Left ventricle myocardium inferior (tissue), 1 donor: ENCODE measurements at regions not wholly inside any gene's neighbourhood (a gene's known extent, or its start where the extent isn't known, plus 50 kb on each side); places are given as distances from the start of the nearest gene placed in this dataset.

Source experiments
- DNase-seq: peaks from one replicate; pipeline ENCODE4 v3.0.0-alpha.2; 2020
- H3K27ac ChIP-seq: fragments of 200-600 bp; replicated peaks from 2 replicates; pipeline ENCODE4 v1.8.0; 2021
- H3K27me3 ChIP-seq: fragments of 200-600 bp; 2 replicates; pipeline ENCODE4 v1.8.0; 2021; ENCODE audit warnings: low read depth
- H3K36me3 ChIP-seq: fragments of 200-600 bp; 2 replicates; pipeline ENCODE4 v1.8.0; 2021
- H3K4me1 ChIP-seq: fragments of 200-600 bp; 2 replicates; pipeline ENCODE4 v1.8.0; 2021
- H3K4me3 ChIP-seq: fragments of 200-600 bp; 2 replicates; pipeline ENCODE4 v1.8.0; 2021; ENCODE audit warnings: mild to moderate bottlenecking, moderate library complexity
- H3K9me3 ChIP-seq: fragments of 200-600 bp; replicated peaks from 2 replicates; pipeline ENCODE4 v1.8.0; 2021
- intact Hi-C: fragments of 100-400 bp; cut with micrococcal nuclease; formaldehyde crosslinking; loops from one replicate; pipeline ENCODE4 v1.11.0; 2022
- TF ChIP-seq, protein P1 (sequence below): fragments of 200-600 bp; IDR thresholded peaks from 2 replicates; pipeline ENCODE4 v1.8.0; 2021; ENCODE audit warnings: antibody characterized with exemption, mild to moderate bottlenecking, borderline replicate concordance
- donor health status: DM: no; HTN: yes; CAD: no; lungs with severe emphysema.

DNA sequence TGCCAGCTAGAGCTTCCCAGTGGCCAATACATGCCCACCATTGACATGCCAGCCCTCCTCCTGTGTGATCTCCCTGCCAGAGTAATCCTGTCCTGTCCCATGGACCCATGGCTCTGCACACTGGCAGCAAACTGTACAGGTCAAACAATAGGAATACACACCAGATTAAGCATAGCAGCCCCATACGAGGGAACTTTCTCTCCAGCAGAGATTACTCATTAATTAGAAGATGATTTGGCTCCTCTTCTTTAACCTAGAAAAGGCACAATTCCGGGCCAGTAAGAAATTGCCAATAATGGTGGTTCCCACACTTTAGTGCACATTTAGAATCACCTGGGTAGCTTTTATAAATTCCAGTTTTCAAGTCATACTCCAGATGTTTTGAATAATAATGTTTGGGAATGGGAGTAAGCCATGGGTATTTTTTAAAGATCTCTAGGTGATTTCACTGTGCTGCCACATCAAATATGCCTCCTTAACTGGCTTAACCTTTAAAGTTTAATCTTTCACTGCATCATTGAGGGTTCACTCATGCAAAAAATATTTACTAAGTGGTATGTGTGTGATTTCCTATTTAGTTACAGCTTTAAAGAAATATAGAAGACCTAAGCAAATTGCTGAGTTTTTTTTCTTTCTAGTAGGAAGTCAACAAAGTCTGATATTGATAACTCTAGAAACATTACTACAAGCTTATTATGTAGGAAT, 277.6 kb upstream of the NWD2 start:
- H3K36me3 ChIP-seq: no peaks in the 10 kb centered on the region
- intact Hi-C loops: no loop called here
- H3K27me3 ChIP-seq: no peaks in the 10 kb centered on the region
- H3K4me3 ChIP-seq: no peak overlapping the region
- H3K4me1 ChIP-seq: no peaks in the 10 kb centered on the region
- TF ChIP-seq, protein P1, sequence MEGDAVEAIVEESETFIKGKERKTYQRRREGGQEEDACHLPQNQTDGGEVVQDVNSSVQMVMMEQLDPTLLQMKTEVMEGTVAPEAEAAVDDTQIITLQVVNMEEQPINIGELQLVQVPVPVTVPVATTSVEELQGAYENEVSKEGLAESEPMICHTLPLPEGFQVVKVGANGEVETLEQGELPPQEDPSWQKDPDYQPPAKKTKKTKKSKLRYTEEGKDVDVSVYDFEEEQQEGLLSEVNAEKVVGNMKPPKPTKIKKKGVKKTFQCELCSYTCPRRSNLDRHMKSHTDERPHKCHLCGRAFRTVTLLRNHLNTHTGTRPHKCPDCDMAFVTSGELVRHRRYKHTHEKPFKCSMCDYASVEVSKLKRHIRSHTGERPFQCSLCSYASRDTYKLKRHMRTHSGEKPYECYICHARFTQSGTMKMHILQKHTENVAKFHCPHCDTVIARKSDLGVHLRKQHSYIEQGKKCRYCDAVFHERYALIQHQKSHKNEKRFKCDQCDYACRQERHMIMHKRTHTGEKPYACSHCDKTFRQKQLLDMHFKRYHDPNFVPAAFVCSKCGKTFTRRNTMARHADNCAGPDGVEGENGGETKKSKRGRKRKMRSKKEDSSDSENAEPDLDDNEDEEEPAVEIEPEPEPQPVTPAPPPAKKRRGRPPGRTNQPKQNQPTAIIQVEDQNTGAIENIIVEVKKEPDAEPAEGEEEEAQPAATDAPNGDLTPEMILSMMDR: no peak
- H3K9me3 ChIP-seq: peaks cover 7% of the 10 kb centered on the region
- no peak for DNase-seq
- H3K27ac ChIP-seq: no peak overlapping the region

DNA sequence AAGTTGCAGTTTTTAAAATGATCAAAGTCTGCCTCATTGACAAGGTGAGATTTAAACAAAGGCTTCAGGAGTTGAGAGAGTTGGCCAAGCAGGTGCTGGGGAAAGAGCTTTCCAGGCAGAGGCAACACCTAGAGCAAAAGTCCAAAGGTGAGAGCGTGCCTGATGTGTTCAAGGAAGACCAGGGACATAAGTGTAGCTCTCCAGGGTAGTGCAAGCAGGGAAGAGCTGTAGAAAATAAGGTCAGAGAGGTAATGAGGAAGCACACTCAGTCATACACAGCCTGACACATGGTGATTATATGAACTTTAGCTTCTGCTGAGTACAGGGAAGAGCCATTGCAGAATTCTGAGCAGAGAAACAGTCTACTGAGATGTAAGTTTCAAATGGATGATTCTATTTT, 265.0 kb upstream of the NWD2 start:
- intact Hi-C loops: no loop called here
- H3K27me3 ChIP-seq: no peaks in the 10 kb centered on the region
- TF ChIP-seq, protein P1: no peak
- no peak overlapping the region for H3K4me3 ChIP-seq
- H3K27ac ChIP-seq: no peak overlapping the region
- H3K4me1 ChIP-seq: no peaks in the 10 kb centered on the region
- no peak for DNase-seq
- H3K9me3 ChIP-seq: no peaks in the 10 kb centered on the region
- no peaks in the 10 kb centered on the region for H3K36me3 ChIP-seq

DNA sequence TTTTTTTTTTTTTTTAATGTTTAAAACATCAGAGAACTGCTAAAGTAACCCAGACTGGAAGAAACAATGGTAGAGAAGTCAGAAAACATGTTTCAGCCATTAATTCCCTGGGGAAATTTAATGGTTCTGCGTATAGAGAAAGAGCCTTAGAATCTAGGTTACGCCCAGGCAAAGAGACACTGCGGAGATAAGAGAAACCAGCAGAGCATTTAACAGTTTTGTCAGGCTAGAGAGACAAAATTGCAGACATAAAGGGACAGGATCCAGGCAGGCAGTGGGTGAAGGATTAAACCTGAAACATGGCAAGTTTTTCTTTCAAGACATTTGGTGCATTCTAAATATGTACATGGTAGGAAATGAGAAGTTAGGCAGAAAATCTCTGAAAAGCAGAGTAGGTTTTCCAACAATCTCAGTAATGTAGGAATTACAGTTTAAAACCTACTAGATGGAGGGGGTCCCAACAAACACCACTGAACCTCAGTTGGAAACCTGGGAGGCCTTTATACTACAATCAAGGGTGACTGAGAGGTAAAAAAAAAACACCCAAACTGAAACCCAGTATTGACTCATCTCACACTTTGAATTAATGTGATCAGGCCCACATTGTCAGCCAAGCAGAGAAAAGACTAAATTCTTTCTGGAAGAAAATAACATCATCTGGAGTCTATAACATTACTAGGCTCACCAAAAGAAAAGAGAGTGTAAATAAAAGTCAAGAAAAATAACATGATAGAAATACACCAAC, 254.2 kb upstream of the NWD2 start:
- Histone ChIP-seq H3K4me1 (no peaks in the 10 kb centered on the region), H3K9me3 (peaks cover 15% of the 10 kb centered on the region), H3K27me3 (no peaks in the 10 kb centered on the region), H3K27ac (no peak overlapping the region), H3K4me3 (no peak overlapping the region), H3K36me3 (no peaks in the 10 kb centered on the region)
- TF ChIP-seq, protein P1: no peak
- DNase-seq: no peak
- intact Hi-C loops: no loop called here

DNA sequence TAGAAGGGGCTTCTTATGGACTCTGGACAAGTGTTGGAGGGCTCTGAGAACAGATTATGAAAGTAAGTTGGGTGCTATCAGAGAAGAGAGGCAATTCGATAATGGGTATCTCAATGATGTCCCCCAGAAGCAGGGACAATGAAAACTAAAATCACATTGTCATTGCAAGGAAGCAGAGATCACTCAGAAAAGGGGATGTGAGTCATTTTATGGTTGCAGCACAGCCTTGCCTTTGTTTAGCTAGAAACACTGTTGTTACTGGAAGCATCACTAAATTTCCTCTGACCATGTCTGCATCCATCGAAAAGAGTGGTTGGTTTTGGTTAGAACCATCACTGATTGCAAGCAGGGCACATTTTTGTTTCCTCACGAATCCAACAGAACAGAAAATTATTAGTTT, 246.8 kb upstream of the NWD2 start:
- Histone ChIP-seq H3K36me3 (no peaks in the 10 kb centered on the region), H3K27me3 (no peaks in the 10 kb centered on the region), H3K9me3 (no peaks in the 10 kb centered on the region), H3K4me3 (no peak overlapping the region), H3K4me1 (no peaks in the 10 kb centered on the region), H3K27ac (no peak overlapping the region)
- TF ChIP-seq, protein P1: no peak
- DNase-seq: no peak
- intact Hi-C loops: no loop called here

DNA sequence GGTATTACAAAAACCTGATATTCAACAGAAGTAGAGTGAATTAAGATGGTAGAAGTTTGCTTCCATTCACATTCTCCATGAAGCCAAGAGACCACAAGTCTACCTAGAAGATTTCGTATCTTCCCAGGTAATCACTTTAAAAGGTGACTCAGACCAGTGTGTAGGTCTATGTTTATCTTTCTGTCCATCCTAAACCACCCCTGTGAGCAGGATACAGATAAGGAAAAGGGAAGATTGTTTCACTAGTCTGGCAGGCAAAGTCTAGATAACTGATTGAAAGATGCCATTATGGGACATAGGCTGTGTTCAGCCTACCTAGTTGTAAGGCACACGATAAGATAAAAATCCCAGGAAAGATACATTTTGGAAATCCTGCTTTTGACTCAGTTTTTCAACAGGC, 244.3 kb upstream of the NWD2 start:
- no peaks in the 10 kb centered on the region for H3K36me3 ChIP-seq
- no peak overlapping the region for H3K4me3 ChIP-seq
- DNase-seq: no peak
- TF ChIP-seq, protein P1: no peak
- no peaks in the 10 kb centered on the region for H3K4me1 ChIP-seq
- H3K9me3 ChIP-seq: no peaks in the 10 kb centered on the region
- intact Hi-C loops: no loop called here
- no peak overlapping the region for H3K27ac ChIP-seq
- no peaks in the 10 kb centered on the region for H3K27me3 ChIP-seq
